ENCODE measurements at regions not wholly inside any gene's neighbourhood (a gene's known extent, or its start where the extent isn't known, plus 50 kb on each side); places are given as distances from the start of the nearest gene placed in this dataset.

DNA sequence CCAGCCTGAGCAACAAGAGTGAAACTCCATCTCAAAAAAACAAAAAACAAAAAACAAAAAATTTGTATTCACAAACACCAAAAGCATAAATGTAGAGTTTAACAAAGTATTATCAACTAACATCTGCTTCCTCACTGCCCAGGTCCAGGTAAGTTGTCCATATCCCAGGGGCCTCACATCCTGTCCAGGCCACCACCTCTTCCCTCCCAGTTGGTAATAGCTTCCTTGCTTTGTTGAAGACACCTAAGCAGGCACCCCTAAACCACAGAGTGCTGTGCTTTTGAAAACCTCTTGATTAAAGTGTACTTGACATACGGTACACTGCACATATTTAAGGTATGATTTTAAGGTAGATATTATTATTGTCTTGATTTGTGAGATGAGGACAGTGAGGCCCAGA is 299.8 kb downstream of the SHQ1 start:
- H3K4me3 ChIP-seq (ENCODE audit: severe bottlenecking): no peak overlapping the region
- no peaks in the 10 kb centered on the region for H3K36me3 ChIP-seq (ENCODE audit: low read depth)
- H3K27ac ChIP-seq (ENCODE audit: poor library complexity, severe bottlenecking): no peak overlapping the region
- TF ChIP-seq, protein P1, sequence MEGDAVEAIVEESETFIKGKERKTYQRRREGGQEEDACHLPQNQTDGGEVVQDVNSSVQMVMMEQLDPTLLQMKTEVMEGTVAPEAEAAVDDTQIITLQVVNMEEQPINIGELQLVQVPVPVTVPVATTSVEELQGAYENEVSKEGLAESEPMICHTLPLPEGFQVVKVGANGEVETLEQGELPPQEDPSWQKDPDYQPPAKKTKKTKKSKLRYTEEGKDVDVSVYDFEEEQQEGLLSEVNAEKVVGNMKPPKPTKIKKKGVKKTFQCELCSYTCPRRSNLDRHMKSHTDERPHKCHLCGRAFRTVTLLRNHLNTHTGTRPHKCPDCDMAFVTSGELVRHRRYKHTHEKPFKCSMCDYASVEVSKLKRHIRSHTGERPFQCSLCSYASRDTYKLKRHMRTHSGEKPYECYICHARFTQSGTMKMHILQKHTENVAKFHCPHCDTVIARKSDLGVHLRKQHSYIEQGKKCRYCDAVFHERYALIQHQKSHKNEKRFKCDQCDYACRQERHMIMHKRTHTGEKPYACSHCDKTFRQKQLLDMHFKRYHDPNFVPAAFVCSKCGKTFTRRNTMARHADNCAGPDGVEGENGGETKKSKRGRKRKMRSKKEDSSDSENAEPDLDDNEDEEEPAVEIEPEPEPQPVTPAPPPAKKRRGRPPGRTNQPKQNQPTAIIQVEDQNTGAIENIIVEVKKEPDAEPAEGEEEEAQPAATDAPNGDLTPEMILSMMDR (IDR thresholded peaks at IDR 0.05; ENCODE audit: poor library complexity, severe bottlenecking): no peak
- DNase-seq (ENCODE audit: low spot score) (no peak), ATAC-seq (ENCODE audit: low read depth) (no peak)
- H3K9me3 ChIP-seq (ENCODE audit: severe bottlenecking): no peaks in the 10 kb centered on the region
- H3K4me1 ChIP-seq (ENCODE audit: insufficient read depth, poor library complexity, severe bottlenecking): no peaks in the 10 kb centered on the region
- H3K27me3 ChIP-seq (ENCODE audit: insufficient read depth, poor library complexity, severe bottlenecking): no peaks in the 10 kb centered on the region

DNA sequence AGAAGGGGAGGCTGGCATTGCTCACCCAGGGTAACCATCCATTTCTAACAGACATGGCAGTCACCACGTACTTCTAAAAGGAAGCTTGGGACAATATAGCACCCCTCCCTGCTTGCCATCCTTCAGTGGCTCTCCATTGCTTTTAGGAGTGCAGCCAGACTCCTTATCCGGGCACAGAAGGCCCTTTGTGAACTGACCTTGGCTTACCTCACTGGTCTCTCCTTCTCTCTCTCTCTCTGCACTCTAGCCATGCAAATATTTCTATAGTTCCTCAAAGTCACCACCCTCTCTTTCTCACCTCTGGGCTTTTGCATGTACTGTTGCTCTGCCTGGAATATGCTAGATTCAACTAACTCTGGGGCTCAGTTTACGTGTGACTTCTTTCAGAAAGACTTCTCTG is 301.1 kb downstream of the SHQ1 start:
- Histone ChIP-seq H3K9me3 (ENCODE audit: severe bottlenecking) (no peaks in the 10 kb centered on the region), H3K4me1 (ENCODE audit: insufficient read depth, poor library complexity, severe bottlenecking) (no peaks in the 10 kb centered on the region), H3K36me3 (ENCODE audit: low read depth) (no peaks in the 10 kb centered on the region), H3K27ac (ENCODE audit: poor library complexity, severe bottlenecking) (no peak overlapping the region), H3K27me3 (ENCODE audit: insufficient read depth, poor library complexity, severe bottlenecking) (no peaks in the 10 kb centered on the region), H3K4me3 (ENCODE audit: severe bottlenecking) (no peak overlapping the region)
- ATAC-seq (ENCODE audit: low read depth) (no peak), DNase-seq (ENCODE audit: low spot score) (no peak)
- TF ChIP-seq, protein P1 (IDR thresholded peaks at IDR 0.05; ENCODE audit: poor library complexity, severe bottlenecking): no peak

DNA sequence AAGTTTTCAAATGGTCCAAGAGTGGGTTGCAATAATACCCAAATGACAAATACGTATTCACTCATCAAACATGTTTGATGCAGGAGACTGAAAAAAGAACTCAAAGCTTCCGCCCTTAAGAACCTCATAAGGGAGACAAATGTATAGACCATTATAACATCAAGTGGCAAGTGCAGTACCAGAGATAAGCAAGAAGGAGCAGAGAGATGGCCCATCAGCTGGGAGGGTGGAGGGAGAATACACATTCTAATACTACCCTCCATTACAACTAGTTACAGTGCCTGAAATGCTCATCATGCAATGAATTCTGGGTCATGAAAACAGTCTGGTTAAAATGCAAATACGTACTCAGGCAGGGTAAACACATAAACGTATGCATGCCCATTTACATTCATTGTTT is 304.0 kb downstream of the SHQ1 start:
- DNase-seq (ENCODE audit: low spot score): no peak
- Histone ChIP-seq H3K36me3 (ENCODE audit: low read depth) (no peaks in the 10 kb centered on the region), H3K9me3 (ENCODE audit: severe bottlenecking) (no peaks in the 10 kb centered on the region), H3K4me1 (ENCODE audit: insufficient read depth, poor library complexity, severe bottlenecking) (no peaks in the 10 kb centered on the region), H3K27ac (ENCODE audit: poor library complexity, severe bottlenecking) (no peak overlapping the region), H3K27me3 (ENCODE audit: insufficient read depth, poor library complexity, severe bottlenecking) (no peaks in the 10 kb centered on the region), H3K4me3 (ENCODE audit: severe bottlenecking) (no peak overlapping the region)
- TF ChIP-seq, protein P1 (IDR thresholded peaks at IDR 0.05; ENCODE audit: poor library complexity, severe bottlenecking): no peak
- ATAC-seq (ENCODE audit: low read depth): no peak

DNA sequence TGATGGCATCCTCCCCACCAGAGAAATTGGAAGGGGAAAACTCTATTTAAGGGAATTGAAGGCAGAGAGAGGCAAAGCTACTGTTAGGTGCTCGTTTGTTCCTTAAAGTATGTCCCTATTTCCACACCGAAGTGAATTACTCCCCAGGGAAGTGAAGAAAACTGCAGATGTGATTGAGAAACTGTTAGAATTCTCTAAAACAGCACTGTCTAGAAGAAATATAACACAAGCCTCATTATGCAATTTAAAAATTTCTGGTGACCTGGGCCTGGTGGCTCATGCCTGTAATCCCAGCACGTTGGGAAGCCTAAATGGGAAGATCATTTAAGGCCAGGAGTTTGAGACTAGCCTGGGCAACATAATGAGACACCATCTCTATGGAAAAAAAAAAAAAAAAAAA is 305.0 kb downstream of the SHQ1 start:
- Histone ChIP-seq H3K27me3 (ENCODE audit: insufficient read depth, poor library complexity, severe bottlenecking) (no peaks in the 10 kb centered on the region), H3K27ac (ENCODE audit: poor library complexity, severe bottlenecking) (no peak overlapping the region), H3K4me1 (ENCODE audit: insufficient read depth, poor library complexity, severe bottlenecking) (no peaks in the 10 kb centered on the region), H3K9me3 (ENCODE audit: severe bottlenecking) (no peaks in the 10 kb centered on the region), H3K36me3 (ENCODE audit: low read depth) (no peaks in the 10 kb centered on the region), H3K4me3 (ENCODE audit: severe bottlenecking) (no peak overlapping the region)
- DNase-seq (ENCODE audit: low spot score) (no peak), ATAC-seq (ENCODE audit: low read depth) (no peak)
- TF ChIP-seq, protein P1 (IDR thresholded peaks at IDR 0.05; ENCODE audit: poor library complexity, severe bottlenecking): no peak

DNA sequence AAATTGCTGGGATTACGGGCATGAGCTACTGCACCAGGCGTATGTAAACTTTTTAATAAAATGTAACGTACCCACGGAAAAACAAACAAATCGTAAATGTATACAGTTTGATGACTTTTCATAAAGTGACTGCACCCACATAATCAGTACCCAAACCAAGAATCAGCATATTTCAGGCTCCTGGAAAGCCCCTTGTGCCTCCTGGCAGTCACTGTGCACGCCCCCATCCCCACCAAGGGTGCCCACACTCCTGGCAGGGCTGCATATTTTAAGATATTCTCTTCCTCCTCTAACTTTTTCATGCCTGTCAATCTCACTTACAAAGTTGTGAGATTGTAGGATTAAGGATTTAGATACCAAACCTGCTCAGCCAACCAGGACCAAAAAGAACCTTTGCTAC is 305.5 kb downstream of the SHQ1 start:
- no peaks in the 10 kb centered on the region for H3K4me1 ChIP-seq (ENCODE audit: insufficient read depth, poor library complexity, severe bottlenecking)
- DNase-seq (ENCODE audit: low spot score) (no peak), ATAC-seq (ENCODE audit: low read depth) (no peak)
- no peaks in the 10 kb centered on the region for H3K9me3 ChIP-seq (ENCODE audit: severe bottlenecking)
- TF ChIP-seq, protein P1 (IDR thresholded peaks at IDR 0.05; ENCODE audit: poor library complexity, severe bottlenecking): no peak
- H3K27ac ChIP-seq (ENCODE audit: poor library complexity, severe bottlenecking): no peak overlapping the region
- H3K36me3 ChIP-seq (ENCODE audit: low read depth): no peaks in the 10 kb centered on the region
- H3K27me3 ChIP-seq (ENCODE audit: insufficient read depth, poor library complexity, severe bottlenecking): no peaks in the 10 kb centered on the region
- H3K4me3 ChIP-seq (ENCODE audit: severe bottlenecking): no peak overlapping the region
